ENCODE measurements at regions not wholly inside any gene's neighbourhood (a gene's known extent, or its start where the extent isn't known, plus 50 kb on each side); places are given as distances from the start of the nearest gene placed in this dataset.

- H3K4me1 ChIP-seq (replicated peaks; ENCODE audit: insufficient read depth), result peaks cover 8% of the 10 kb centered on the region; the same call in 1 of the 2 replicates
- 0 out of 2 replicates have a peak, but pooled peaks cover 7% of the 10 kb centered on the region for H3K9me2 ChIP-seq (ENCODE audit: insufficient read depth)
- no peak overlapping the region for H2AFZ ChIP-seq
- TF ChIP-seq, protein P1, sequence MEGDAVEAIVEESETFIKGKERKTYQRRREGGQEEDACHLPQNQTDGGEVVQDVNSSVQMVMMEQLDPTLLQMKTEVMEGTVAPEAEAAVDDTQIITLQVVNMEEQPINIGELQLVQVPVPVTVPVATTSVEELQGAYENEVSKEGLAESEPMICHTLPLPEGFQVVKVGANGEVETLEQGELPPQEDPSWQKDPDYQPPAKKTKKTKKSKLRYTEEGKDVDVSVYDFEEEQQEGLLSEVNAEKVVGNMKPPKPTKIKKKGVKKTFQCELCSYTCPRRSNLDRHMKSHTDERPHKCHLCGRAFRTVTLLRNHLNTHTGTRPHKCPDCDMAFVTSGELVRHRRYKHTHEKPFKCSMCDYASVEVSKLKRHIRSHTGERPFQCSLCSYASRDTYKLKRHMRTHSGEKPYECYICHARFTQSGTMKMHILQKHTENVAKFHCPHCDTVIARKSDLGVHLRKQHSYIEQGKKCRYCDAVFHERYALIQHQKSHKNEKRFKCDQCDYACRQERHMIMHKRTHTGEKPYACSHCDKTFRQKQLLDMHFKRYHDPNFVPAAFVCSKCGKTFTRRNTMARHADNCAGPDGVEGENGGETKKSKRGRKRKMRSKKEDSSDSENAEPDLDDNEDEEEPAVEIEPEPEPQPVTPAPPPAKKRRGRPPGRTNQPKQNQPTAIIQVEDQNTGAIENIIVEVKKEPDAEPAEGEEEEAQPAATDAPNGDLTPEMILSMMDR (conservative IDR thresholded peaks at IDR 0.05), result no peak
- no peak for TF ChIP-seq EZH2 (IDR thresholded peaks at IDR 0.05; ENCODE audit: low read depth)
- CTCF ChIA-PET, result no interaction called here
- no TSS peak for BruUV-seq (replicated peaks)
- no peaks in the 10 kb centered on the region for H3K9me3 ChIP-seq (ENCODE audit: insufficient read depth, low read depth)
- H3K4me2 ChIP-seq, result no peak overlapping the region
- no peaks in the 10 kb centered on the region for H3K27me3 ChIP-seq (ENCODE audit: insufficient read depth, low read depth)
- H4K20me1 ChIP-seq (ENCODE audit: insufficient read depth), result no peaks in the 10 kb centered on the region
- H3K79me2 ChIP-seq (ENCODE audit: low read depth), result no peaks in the 10 kb centered on the region
- no peaks in the 10 kb centered on the region for H3F3A ChIP-seq (ENCODE audit: insufficient read depth, low read depth)
- intact Hi-C loops (cut with micrococcal nuclease; ENCODE audit: unreplicated experiment), result no loop called here
- POLR2A ChIA-PET (ENCODE audit: unreplicated experiment), result no interaction called here
- H3K4me3 ChIP-seq, result no peak overlapping the region
- peak; percentile 9 to 62 for DNase-seq
- no peak overlapping the region for H3K27ac ChIP-seq
- H3K36me3 ChIP-seq (ENCODE audit: low read depth), result no peaks in the 10 kb centered on the region
Measured at GRCh38 chr2:145800151-145801091, 1280.5 kb upstream of the ZEB2 start.

GRCh38 chr2:145799595-145800108 lies 1279.7 kb upstream of the ZEB2 start:
- no peaks in the 10 kb centered on the region for H3K9me3 ChIP-seq (ENCODE audit: insufficient read depth, low read depth)
- intact Hi-C loops (cut with micrococcal nuclease; ENCODE audit: unreplicated experiment), result no loop called here
- H3K27ac ChIP-seq, result no peak overlapping the region
- H3K4me1 ChIP-seq (replicated peaks; ENCODE audit: insufficient read depth), result peaks cover 8% of the 10 kb centered on the region; the same call in 1 of the 2 replicates
- DNase-seq, result no peak
- H3K4me3 ChIP-seq, result no peak overlapping the region
- 0 out of 2 replicates have a peak, but pooled peaks cover 7% of the 10 kb centered on the region for H3K9me2 ChIP-seq (ENCODE audit: insufficient read depth)
- no peaks in the 10 kb centered on the region for H4K20me1 ChIP-seq (ENCODE audit: insufficient read depth)
- H3K4me2 ChIP-seq, result no peak overlapping the region
- no peaks in the 10 kb centered on the region for H3K27me3 ChIP-seq (ENCODE audit: insufficient read depth, low read depth)
- H3K79me2 ChIP-seq (ENCODE audit: low read depth), result no peaks in the 10 kb centered on the region
- H3K36me3 ChIP-seq (ENCODE audit: low read depth), result no peaks in the 10 kb centered on the region
- ChIA-PET CTCF (no interaction called here), POLR2A (ENCODE audit: unreplicated experiment) (no interaction called here)
- TF ChIP-seq EZH2 (IDR thresholded peaks at IDR 0.05; ENCODE audit: low read depth), result no peak
- TF ChIP-seq, protein P1 (conservative IDR thresholded peaks at IDR 0.05), result no peak
- no peak overlapping the region for H2AFZ ChIP-seq
- H3F3A ChIP-seq (ENCODE audit: insufficient read depth, low read depth), result no peaks in the 10 kb centered on the region
- no TSS peak for BruUV-seq (replicated peaks)

- H3K9me2 ChIP-seq (ENCODE audit: insufficient read depth), result 0 out of 2 replicates have a peak, but pooled peaks cover 7% of the 10 kb centered on the region
- H3K27ac ChIP-seq, result no peak overlapping the region
- H4K20me1 ChIP-seq (ENCODE audit: insufficient read depth), result no peaks in the 10 kb centered on the region
- CTCF ChIA-PET, result no interaction called here
- no peaks in the 10 kb centered on the region for H3F3A ChIP-seq (ENCODE audit: insufficient read depth, low read depth)
- TF ChIP-seq EZH2 (IDR thresholded peaks at IDR 0.05; ENCODE audit: low read depth), result no peak
- TF ChIP-seq, protein P1 (conservative IDR thresholded peaks at IDR 0.05), result no peak
- H3K79me2 ChIP-seq (ENCODE audit: low read depth), result no peaks in the 10 kb centered on the region
- no peaks in the 10 kb centered on the region for H3K9me3 ChIP-seq (ENCODE audit: insufficient read depth, low read depth)
- H3K4me1 ChIP-seq (replicated peaks; ENCODE audit: insufficient read depth), result peaks cover 8% of the 10 kb centered on the region; the same call in 1 of the 2 replicates
- no peak overlapping the region for H2AFZ ChIP-seq
- no peaks in the 10 kb centered on the region for H3K27me3 ChIP-seq (ENCODE audit: insufficient read depth, low read depth)
- H3K36me3 ChIP-seq (ENCODE audit: low read depth), result no peaks in the 10 kb centered on the region
- no TSS peak for BruUV-seq (replicated peaks)
- POLR2A ChIA-PET (ENCODE audit: unreplicated experiment), result no interaction called here
- H3K4me3 ChIP-seq, result no peak overlapping the region
- H3K4me2 ChIP-seq, result no peak overlapping the region
- DNase-seq, result no peak
- intact Hi-C loops (cut with micrococcal nuclease; ENCODE audit: unreplicated experiment), result no loop called here
Measured at GRCh38 chr2:145798419-145798818, 1278.5 kb upstream of the ZEB2 start.
